ENCODE measurements at regions not wholly inside any gene's neighbourhood (a gene's known extent, or its start where the extent isn't known, plus 50 kb on each side); places are given as distances from the start of the nearest gene placed in this dataset.

GRCh38 chr13:65907666-65908525 is 1322.2 kb downstream of the PCDH9 start:
- DNase-seq (ENCODE audit: low read depth), result no peak
- H3K4me3 ChIP-seq (ENCODE audit: low read depth, low read length), result no peak overlapping the region
- no peak for TF ChIP-seq CTCF (IDR thresholded peaks at IDR 0.05; ENCODE audit: insufficient read depth, low read depth, low read length, missing control alignments)

GRCh38 chr13:65901723-65902122 is 1328.4 kb downstream of the PCDH9 start:
- DNase-seq (ENCODE audit: low read depth), result no peak
- no peak for TF ChIP-seq CTCF (IDR thresholded peaks at IDR 0.05; ENCODE audit: insufficient read depth, low read depth, low read length, missing control alignments)
- H3K4me3 ChIP-seq (ENCODE audit: low read depth, low read length), result no peak overlapping the region

- no peak overlapping the region for H3K4me3 ChIP-seq (ENCODE audit: low read depth, low read length)
- no peak for DNase-seq (ENCODE audit: low read depth)
- TF ChIP-seq CTCF (IDR thresholded peaks at IDR 0.05; ENCODE audit: insufficient read depth, low read depth, low read length, missing control alignments), result no peak
Measured at GRCh38 chr13:65894049-65894448, 1336.1 kb downstream of the PCDH9 start.

GRCh38 chr13:65892859-65893258 is 1337.3 kb downstream of the PCDH9 start:
- DNase-seq (ENCODE audit: low read depth), result no peak
- no peak overlapping the region for H3K4me3 ChIP-seq (ENCODE audit: low read depth, low read length)
- TF ChIP-seq CTCF (IDR thresholded peaks at IDR 0.05; ENCODE audit: insufficient read depth, low read depth, low read length, missing control alignments), result no peak

- no peak for TF ChIP-seq CTCF (IDR thresholded peaks at IDR 0.05; ENCODE audit: insufficient read depth, low read depth, low read length, missing control alignments)
- no peak for DNase-seq (ENCODE audit: low read depth)
- H3K4me3 ChIP-seq (ENCODE audit: low read depth, low read length), result no peak overlapping the region
Measured at GRCh38 chr13:65889368-65889767, 1340.8 kb downstream of the PCDH9 start.

GRCh38 chr13:65882810-65883209 is 1347.3 kb downstream of the PCDH9 start:
- no peak for DNase-seq (ENCODE audit: low read depth)
- H3K4me3 ChIP-seq (ENCODE audit: low read depth, low read length), result no peak overlapping the region
- TF ChIP-seq CTCF (IDR thresholded peaks at IDR 0.05; ENCODE audit: insufficient read depth, low read depth, low read length, missing control alignments), result no peak
